H9 (cell line): ENCODE measurements at regions not wholly inside any gene's neighbourhood (a gene's known extent, or its start where the extent isn't known, plus 50 kb on each side); places are given as distances from the start of the nearest gene placed in this dataset.

Experiments
- DNase-seq: peaks from one replicate; pipeline ENCODE4 v3.0.0-alpha.2; 2017
- H2AFZ ChIP-seq: one replicate; pipeline ENCODE4 v1.6.1; 2013; ENCODE audit warnings: mild to moderate bottlenecking, low read length, control low read depth, moderate library complexity
- H2AK5ac ChIP-seq: 2 replicates; pipeline ENCODE4 v1.6.1; 2013; ENCODE audit warnings: low read length, control low read depth, mixed read lengths; ENCODE audit not compliant: insufficient read length
- H2BK120ac ChIP-seq: one replicate; pipeline ENCODE4 v1.6.1; 2013; ENCODE audit warnings: low read depth, mild to moderate bottlenecking, low read length, control low read depth, inconsistent platforms; ENCODE audit not compliant: poor library complexity, severe bottlenecking
- H2BK12ac ChIP-seq: 2 replicates; pipeline ENCODE4 v1.6.1; 2013; ENCODE audit warnings: low read length, control low read depth, mixed read lengths, low read depth; ENCODE audit not compliant: insufficient read length
- H2BK15ac ChIP-seq: 2 replicates; pipeline ENCODE4 v1.6.1; 2013; ENCODE audit warnings: low read depth, low read length, control low read depth
- H2BK20ac ChIP-seq: one replicate; pipeline ENCODE4 v1.6.1; 2013; ENCODE audit warnings: low read depth, mild to moderate bottlenecking, low read length, control low read depth, inconsistent platforms; ENCODE audit not compliant: poor library complexity, severe bottlenecking
- H2BK5ac ChIP-seq: 2 replicates; pipeline ENCODE4 v1.6.1; 2013; ENCODE audit warnings: low read length, control low read depth, mixed read lengths; ENCODE audit not compliant: insufficient read length
- H3K14ac ChIP-seq: 2 replicates; pipeline ENCODE4 v1.6.1; 2013; ENCODE audit warnings: low read length, control low read depth; ENCODE audit not compliant: insufficient read depth
- H3K18ac ChIP-seq: 2 replicates; pipeline ENCODE4 v1.6.1; 2013; ENCODE audit warnings: low read depth, mild to moderate bottlenecking, mixed read lengths, low read length, control low read depth; ENCODE audit not compliant: insufficient read length
- H3K23ac ChIP-seq: 2 replicates; pipeline ENCODE4 v1.6.1; 2013; ENCODE audit warnings: low read length, control low read depth, mixed read lengths, low read depth; ENCODE audit not compliant: insufficient read length
- H3K23me2 ChIP-seq: 2 replicates; pipeline ENCODE4 v1.6.1; 2013; ENCODE audit warnings: low read depth, mild to moderate bottlenecking, mixed read lengths, low read length, control low read depth; ENCODE audit not compliant: insufficient read length, poor library complexity, severe bottlenecking
- H3K27ac ChIP-seq: 2 replicates; pipeline ENCODE4 v1.5.1; 2013; ENCODE audit warnings: low read length, control low read depth, mixed read lengths, low read depth; ENCODE audit not compliant: insufficient read length
- H3K27me3 ChIP-seq: 2 replicates; pipeline ENCODE4 v1.6.1; 2013; ENCODE audit warnings: low read length, control low read depth, inconsistent platforms; ENCODE audit not compliant: insufficient read depth
- H3K4ac ChIP-seq: 2 replicates; pipeline ENCODE4 v1.6.1; 2013; ENCODE audit warnings: low read depth, mild to moderate bottlenecking, control low read depth, inconsistent platforms, low read length, moderate library complexity
- H3K4me1 ChIP-seq: 2 replicates; pipeline ENCODE4 v1.6.1; 2013; ENCODE audit warnings: low read length, control low read depth, inconsistent platforms; ENCODE audit not compliant: insufficient read depth
- H3K4me2 ChIP-seq: 2 replicates; pipeline ENCODE4 v1.6.1; 2013; ENCODE audit warnings: low read length, control low read depth, mixed read lengths; ENCODE audit not compliant: insufficient read length, insufficient read depth
- H3K56ac ChIP-seq: 2 replicates; pipeline ENCODE4 v1.6.1; 2013; ENCODE audit warnings: low read depth, mild to moderate bottlenecking, mixed read lengths, low read length, control low read depth; ENCODE audit not compliant: insufficient read length
- H3K79me1 ChIP-seq: 2 replicates; pipeline ENCODE4 v1.6.1; 2013; ENCODE audit warnings: low read depth, mild to moderate bottlenecking, moderate library complexity, low read length, control low read depth, inconsistent platforms; ENCODE audit not compliant: insufficient read depth, poor library complexity, severe bottlenecking
- H3K79me2 ChIP-seq: 2 replicates; pipeline ENCODE4 v1.6.1; 2013; ENCODE audit warnings: low read length, control low read depth, inconsistent platforms; ENCODE audit not compliant: insufficient read depth
- H3K9ac ChIP-seq: 2 replicates; pipeline ENCODE4 v1.6.1; 2013; ENCODE audit warnings: low read length, control low read depth, mixed read lengths; ENCODE audit not compliant: insufficient read length; ENCODE audit errors: extremely low read depth
- H3K9me3 ChIP-seq: one replicate; pipeline ENCODE4 v1.6.1; 2013; ENCODE audit warnings: low read depth, low read length, inconsistent platforms; ENCODE audit not compliant: control insufficient read depth
- H3T11ph ChIP-seq: one replicate; pipeline ENCODE4 v1.6.1; 2013; ENCODE audit warnings: mild to moderate bottlenecking, low read length, control low read depth, inconsistent platforms
- H4K20me1 ChIP-seq: one replicate; pipeline ENCODE4 v1.6.1; 2013; ENCODE audit not compliant: control insufficient read depth, insufficient read length, insufficient read depth
- H4K5ac ChIP-seq: 2 replicates; pipeline ENCODE4 v1.6.1; 2013; ENCODE audit warnings: low read depth, mild to moderate bottlenecking, mixed read lengths, low read length, control low read depth; ENCODE audit not compliant: insufficient read length
- H4K8ac ChIP-seq: replicated peaks from 2 replicates; pipeline ENCODE4 v1.6.1; 2013; ENCODE audit warnings: low read length, control low read depth, mixed read lengths, low read depth; ENCODE audit not compliant: insufficient read length
- H4K91ac ChIP-seq: 2 replicates; pipeline ENCODE4 v1.6.1; 2013; ENCODE audit warnings: low read depth, mild to moderate bottlenecking, moderate library complexity, mixed read lengths, low read length, control low read depth; ENCODE audit not compliant: insufficient read length
- H3K27ac Mint-ChIP-seq, 3 experiments: 2 replicates in 2 of 3; 3 replicates in 1 of 3; pipeline ENCODE4 v1.8.0; 2020 to 2021; ENCODE audit warnings: mixed read lengths in 3 of 3, mild to moderate bottlenecking in 1 of 3, moderate library complexity in 1 of 3
- H3K27me3 Mint-ChIP-seq: 2 replicates; pipeline ENCODE4 v1.8.0; 2021; ENCODE audit warnings: low read depth, mild to moderate bottlenecking, moderate library complexity, mixed read lengths
- H3K36me3 Mint-ChIP-seq, 3 experiments: 2 replicates in 2 of 3; 3 replicates in 1 of 3; pipeline ENCODE4 v1.8.0; 2020 to 2021; ENCODE audit warnings: low read depth in 3 of 3, mixed read lengths in 3 of 3; ENCODE audit not compliant: insufficient read depth in 1 of 3
- H3K4me1 Mint-ChIP-seq, 2 experiments: 2 replicates each; pipeline ENCODE4 v1.8.0; 2020; ENCODE audit warnings: mixed read lengths in 2 of 2
- H3K4me3 Mint-ChIP-seq, 2 experiments: 2 replicates in 1 of 2; 3 replicates in 1 of 2; pipeline ENCODE4 v1.8.0; 2020 to 2021; ENCODE audit warnings: mild to moderate bottlenecking in 2 of 2, mixed read lengths in 2 of 2, moderate library complexity in 1 of 2
- H3K9me3 Mint-ChIP-seq, 2 experiments: 2 replicates in 1 of 2; 3 replicates in 1 of 2; pipeline ENCODE4 v1.8.0; 2020; ENCODE audit warnings: mild to moderate bottlenecking in 2 of 2, mixed read lengths in 2 of 2, moderate library complexity in 1 of 2
- CTCF ChIP-seq: fragments of 200-600 bp; sonication (generic); conservative IDR thresholded peaks from 3 replicates; pipeline ENCODE4 v1.8.0; 2021; ENCODE audit warnings: antibody characterized with exemption, mild to moderate bottlenecking
- WGBS: extraction: QIAGEN DNeasy Blood & Tissue Kit; methylation state at CpG from one replicate; pipeline ENCODE4 v1.1.7; 2013; ENCODE audit warnings: missing lambda C conversion rate, low lambda C conversion rate, mixed read lengths; ENCODE audit not compliant: insufficient read length; ENCODE audit errors: extremely low coverage; 5-methylcytosine and 5-hydroxymethylcytosine counted together

GRCh38 chr18:37672932-37673595 is 107.5 kb upstream of the CELF4 start:
- no peak overlapping the region for H3K4ac ChIP-seq
- H3K18ac ChIP-seq: no peak overlapping the region
- H2AK5ac ChIP-seq: no peak overlapping the region
- H3K56ac ChIP-seq: no peak overlapping the region
- Mint-ChIP-seq H3K9me3 (peaks cover 8 to 9% of the 10 kb centered on the region in 2 experiments; a peak in 2 of 5 replicates), H3K36me3 (no peaks in the 10 kb centered on the region; a peak in 1 of 7 replicates), H3K27me3 (peaks cover 2% of the 10 kb centered on the region), H3K4me1 (peaks cover 18% of the 10 kb centered on the region in 2 experiments), H3K4me3 (no peak overlapping the region), H3K27ac (no peak overlapping the region)
- no peak overlapping the region for H3K23ac ChIP-seq
- no peak overlapping the region for H4K5ac ChIP-seq
- no peak overlapping the region for H3K4me2 ChIP-seq
- H4K91ac ChIP-seq: no peak overlapping the region
- H3K79me1 ChIP-seq: no peaks in the 10 kb centered on the region
- no CpG with 5 or more reads among the region's 3 CpGs for WGBS
- H2AFZ ChIP-seq: no peak overlapping the region
- no peak overlapping the region for H3K14ac ChIP-seq
- H2BK12ac ChIP-seq: no peak overlapping the region
- TF ChIP-seq CTCF: no peak
- no peak overlapping the region for H3T11ph ChIP-seq
- no peaks in the 10 kb centered on the region for H3K9me3 ChIP-seq
- H3K9ac ChIP-seq: no peak overlapping the region
- no peak overlapping the region for H2BK15ac ChIP-seq
- no peaks in the 10 kb centered on the region for H3K27me3 ChIP-seq
- no peak overlapping the region for H2BK5ac ChIP-seq
- no peak overlapping the region for H4K8ac ChIP-seq
- peak; percentile 17 for DNase-seq
- no peak overlapping the region for H2BK20ac ChIP-seq
- no peak overlapping the region for H2BK120ac ChIP-seq
- H3K23me2 ChIP-seq: no peaks in the 10 kb centered on the region
- H3K27ac ChIP-seq: no peak overlapping the region
- no peaks in the 10 kb centered on the region for H4K20me1 ChIP-seq
- H3K4me1 ChIP-seq: peaks cover 6% of the 10 kb centered on the region; the same call in 1 of the 2 replicates
- no peaks in the 10 kb centered on the region for H3K79me2 ChIP-seq
